ENCODE measurements at regions not wholly inside any gene's neighbourhood (a gene's known extent, or its start where the extent isn't known, plus 50 kb on each side); places are given as distances from the start of the nearest gene placed in this dataset.

DNA sequence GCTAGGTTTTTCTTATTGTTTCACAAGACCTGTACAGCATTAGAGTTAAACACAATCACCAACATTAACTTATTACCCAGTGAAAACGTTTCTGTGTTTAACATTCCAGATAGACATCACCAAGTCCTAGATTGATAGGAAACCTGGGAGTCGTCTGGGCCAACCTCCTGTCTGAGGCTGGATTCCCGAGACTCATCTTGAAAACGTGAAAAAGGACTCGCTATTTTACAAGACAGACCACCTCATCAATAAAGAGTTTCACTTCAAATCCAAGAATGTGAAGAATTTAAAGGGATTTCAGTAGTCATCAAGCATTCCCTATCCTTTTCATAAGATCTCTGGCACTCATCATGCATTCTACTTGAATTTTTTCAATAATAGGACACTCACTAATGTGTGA is 626.6 kb downstream of the MCTP2 start:
- Histone ChIP-seq H3K79me2 (ENCODE audit: insufficient read depth, low read length) (no peaks in the 10 kb centered on the region), H4K20me1 (ENCODE audit: insufficient read depth, low read length) (no peaks in the 10 kb centered on the region), H3K9ac (ENCODE audit: insufficient read depth, low read depth, low read length) (no peak overlapping the region), H3K4me2 (ENCODE audit: low read depth, low read length) (no peak overlapping the region), H3K4me3 (replicated peaks in 1 of 3; ENCODE audit: insufficient read depth in 1 of 3, low read depth in 2 of 3, low read length in 3 of 3) (no peak overlapping the region), H3K27ac (ENCODE audit: extremely low read length, insufficient read depth, low read length) (no peak overlapping the region), H3K36me3 (replicated peaks in 1 of 2; ENCODE audit: control insufficient read depth in 1 of 2, insufficient read depth in 2 of 2, low read length in 2 of 2) (no peaks in the 10 kb centered on the region), H3K4me1 (ENCODE audit: insufficient read depth, low read length) (peaks cover 8% of the 10 kb centered on the region; the same call in 1 of the 2 replicates), H2AFZ (ENCODE audit: low read length) (no peak overlapping the region), H3K9me3 (ENCODE audit: low read length) (peaks cover 4% of the 10 kb centered on the region; the same call in 1 of the 2 replicates), H3K27me3 (ENCODE audit: control insufficient read depth in 1 of 2, insufficient read depth in 2 of 2, low read length in 2 of 2) (no peaks in the 10 kb centered on the region)
- ATAC-seq (no peak), FAIRE-seq (no peak), DNase-seq (ENCODE audit: low spot score) (no peak)
- WGBS (ENCODE audit: low lambda C conversion rate): 0% methylated on average over 3 of the region's 5 CpGs
- POLR2A ChIA-PET: no interaction called here
- CTCF ChIA-PET (ENCODE audit: low intra/inter-chr PET ratio, low total read pairs): no interaction called here
- in situ Hi-C loops (cut with HindIII; ENCODE audit: extremely low pct_ligation_motif_present, low pct_unique_long_range_greater_than_20kb): no loop called here
- TF ChIP-seq ZBTB37 (CRISPR knock-in tag; IDR thresholded peaks at IDR 0.05) (no peak), NR3C1 (CRISPR knock-in tag; IDR thresholded peaks at IDR 0.05) (no peak), ZNF441 (CRISPR knock-in tag; IDR thresholded peaks at IDR 0.05; ENCODE audit: borderline replicate concordance) (no peak), ZNF496 (CRISPR knock-in tag; IDR thresholded peaks at IDR 0.05; ENCODE audit: insufficient replicate concordance) (no peak), RXRA (CRISPR knock-in tag; IDR thresholded peaks at IDR 0.05) (no peak), ZNF24 (IDR thresholded peaks at IDR 0.05) (no peak), DMAP1 (CRISPR knock-in tag; IDR thresholded peaks at IDR 0.05) (no peak), CERS6 (CRISPR knock-in tag; IDR thresholded peaks at IDR 0.05) (no peak), PAWR (CRISPR knock-in tag; IDR thresholded peaks at IDR 0.05; ENCODE audit: borderline replicate concordance) (no peak), ZNF556 (CRISPR knock-in tag; IDR thresholded peaks at IDR 0.05; ENCODE audit: borderline replicate concordance) (no peak), FOXP4 (CRISPR knock-in tag; IDR thresholded peaks at IDR 0.05) (no peak), NONO (IDR thresholded peaks at IDR 0.05) (no peak), NONO (CRISPR knock-in tag; conservative IDR thresholded peaks at IDR 0.05) (no peak), GATAD1 (CRISPR knock-in tag; IDR thresholded peaks at IDR 0.05) (no peak), U2AF2 (IDR thresholded peaks at IDR 0.05; ENCODE audit: low read depth, low read length) (no peak), SNAI1 (CRISPR knock-in tag; IDR thresholded peaks at IDR 0.05; ENCODE audit: borderline replicate concordance) (no peak), RXRB (CRISPR knock-in tag; IDR thresholded peaks at IDR 0.05; ENCODE audit: borderline replicate concordance) (no peak), ZNF329 (CRISPR knock-in tag; IDR thresholded peaks at IDR 0.05; ENCODE audit: low read depth) (no peak), ZNF414 (CRISPR knock-in tag; IDR thresholded peaks at IDR 0.05) (no peak)
- TF ChIP-seq, protein P1, sequence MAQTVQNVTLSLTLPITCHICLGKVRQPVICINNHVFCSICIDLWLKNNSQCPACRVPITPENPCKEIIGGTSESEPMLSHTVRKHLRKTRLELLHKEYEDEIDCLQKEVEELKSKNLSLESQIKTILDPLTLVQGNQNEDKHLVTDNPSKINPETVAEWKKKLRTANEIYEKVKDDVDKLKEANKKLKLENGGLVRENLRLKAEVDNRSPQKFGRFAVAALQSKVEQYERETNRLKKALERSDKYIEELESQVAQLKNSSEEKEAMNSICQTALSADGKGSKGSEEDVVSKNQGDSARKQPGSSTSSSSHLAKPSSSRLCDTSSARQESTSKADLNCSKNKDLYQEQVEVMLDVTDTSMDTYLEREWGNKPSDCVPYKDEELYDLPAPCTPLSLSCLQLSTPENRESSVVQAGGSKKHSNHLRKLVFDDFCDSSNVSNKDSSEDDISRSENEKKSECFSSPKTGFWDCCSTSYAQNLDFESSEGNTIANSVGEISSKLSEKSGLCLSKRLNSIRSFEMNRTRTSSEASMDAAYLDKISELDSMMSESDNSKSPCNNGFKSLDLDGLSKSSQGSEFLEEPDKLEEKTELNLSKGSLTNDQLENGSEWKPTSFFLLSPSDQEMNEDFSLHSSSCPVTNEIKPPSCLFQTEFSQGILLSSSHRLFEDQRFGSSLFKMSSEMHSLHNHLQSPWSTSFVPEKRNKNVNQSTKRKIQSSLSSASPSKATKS (CRISPR knock-in tag; IDR thresholded peaks at IDR 0.05): no peak
- intact Hi-C loops (cut with micrococcal nuclease; ENCODE audit: unreplicated experiment): no loop called here
- no TSS peak for BruUV-seq (replicated peaks)
